Chondrocyte (in vitro differentiated cells): ENCODE measurements at regions not wholly inside any gene's neighbourhood (a gene's known extent, or its start where the extent isn't known, plus 50 kb on each side); places are given as distances from the start of the nearest gene placed in this dataset.
"Not testable (repeated sequence)": the region's sequence is repeated elsewhere in the genome, so short reads cannot be mapped to it uniquely, and the experiment has no call there.

Experiments
- DNase-seq: peaks from one replicate; pipeline ENCODE4 v3.0.0; 2021; ENCODE audit warnings: mixed read lengths, low spot score
- H3K27ac Mint-ChIP-seq: one replicate; pipeline ENCODE4 v1.8.0; 2021; ENCODE audit warnings: mild to moderate bottlenecking, moderate library complexity, mixed read lengths; ENCODE audit not compliant: unreplicated experiment
- H3K27me3 Mint-ChIP-seq: 2 replicates; pipeline ENCODE4 v1.8.0; 2021; ENCODE audit warnings: low read depth, mixed read lengths
- H3K36me3 Mint-ChIP-seq: 2 replicates; pipeline ENCODE4 v1.8.0; 2021; ENCODE audit warnings: low read depth, mixed read lengths
- H3K4me1 Mint-ChIP-seq: 2 replicates; pipeline ENCODE4 v1.8.0; 2021; ENCODE audit warnings: low read depth, mild to moderate bottlenecking, mixed read lengths
- H3K4me3 Mint-ChIP-seq: one replicate; pipeline ENCODE4 v1.8.0; 2021; ENCODE audit warnings: mild to moderate bottlenecking, moderate library complexity, mixed read lengths; ENCODE audit not compliant: unreplicated experiment
- H3K9me3 Mint-ChIP-seq: 2 replicates; pipeline ENCODE4 v1.8.0; 2021; ENCODE audit warnings: low read depth, mixed read lengths
- TF ChIP-seq, protein P1 (sequence below): fragments of 200-600 bp; sonication (generic); IDR thresholded peaks from 2 replicates; pipeline ENCODE4 v1.5.0; 2021; ENCODE audit warnings: antibody characterized with exemption, mild to moderate bottlenecking, moderate library complexity

DNA sequence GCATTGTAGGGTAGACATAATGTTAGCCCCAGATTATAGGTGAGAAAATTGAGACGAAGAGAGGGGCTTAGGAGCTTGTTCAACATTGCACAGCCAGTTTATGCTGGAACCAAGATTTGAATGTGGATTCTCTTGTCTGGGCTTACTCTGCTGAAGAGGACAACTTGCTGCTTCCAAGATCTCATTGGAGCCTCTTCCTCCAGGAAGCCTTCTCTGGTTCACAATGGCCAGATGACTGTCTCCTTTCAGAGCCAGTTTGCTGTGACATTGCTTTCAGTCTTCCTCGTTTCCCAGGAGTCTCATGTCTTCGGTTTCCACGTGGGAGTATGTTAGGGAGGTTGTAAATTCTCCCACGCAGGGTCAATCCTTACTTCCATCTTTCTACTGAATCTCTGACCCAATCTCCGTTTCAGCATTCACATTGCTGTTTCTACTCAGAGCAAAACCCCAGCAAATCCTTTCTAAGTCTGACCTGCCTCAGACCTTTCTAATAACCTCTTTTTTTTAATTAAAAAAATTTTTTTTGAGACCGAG is 62.2 kb upstream of the LHX5 start:
- Mint-ChIP-seq H3K4me1 (no peaks in the 10 kb centered on the region), H3K27me3 (peaks cover 19% of the 10 kb centered on the region), H3K9me3 (peaks cover 15% of the 10 kb centered on the region), H3K4me3 (no peak overlapping the region), H3K36me3 (no peaks in the 10 kb centered on the region), H3K27ac (no peak overlapping the region)
- no peak for DNase-seq
- TF ChIP-seq, protein P1, sequence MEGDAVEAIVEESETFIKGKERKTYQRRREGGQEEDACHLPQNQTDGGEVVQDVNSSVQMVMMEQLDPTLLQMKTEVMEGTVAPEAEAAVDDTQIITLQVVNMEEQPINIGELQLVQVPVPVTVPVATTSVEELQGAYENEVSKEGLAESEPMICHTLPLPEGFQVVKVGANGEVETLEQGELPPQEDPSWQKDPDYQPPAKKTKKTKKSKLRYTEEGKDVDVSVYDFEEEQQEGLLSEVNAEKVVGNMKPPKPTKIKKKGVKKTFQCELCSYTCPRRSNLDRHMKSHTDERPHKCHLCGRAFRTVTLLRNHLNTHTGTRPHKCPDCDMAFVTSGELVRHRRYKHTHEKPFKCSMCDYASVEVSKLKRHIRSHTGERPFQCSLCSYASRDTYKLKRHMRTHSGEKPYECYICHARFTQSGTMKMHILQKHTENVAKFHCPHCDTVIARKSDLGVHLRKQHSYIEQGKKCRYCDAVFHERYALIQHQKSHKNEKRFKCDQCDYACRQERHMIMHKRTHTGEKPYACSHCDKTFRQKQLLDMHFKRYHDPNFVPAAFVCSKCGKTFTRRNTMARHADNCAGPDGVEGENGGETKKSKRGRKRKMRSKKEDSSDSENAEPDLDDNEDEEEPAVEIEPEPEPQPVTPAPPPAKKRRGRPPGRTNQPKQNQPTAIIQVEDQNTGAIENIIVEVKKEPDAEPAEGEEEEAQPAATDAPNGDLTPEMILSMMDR, result no peak

DNA sequence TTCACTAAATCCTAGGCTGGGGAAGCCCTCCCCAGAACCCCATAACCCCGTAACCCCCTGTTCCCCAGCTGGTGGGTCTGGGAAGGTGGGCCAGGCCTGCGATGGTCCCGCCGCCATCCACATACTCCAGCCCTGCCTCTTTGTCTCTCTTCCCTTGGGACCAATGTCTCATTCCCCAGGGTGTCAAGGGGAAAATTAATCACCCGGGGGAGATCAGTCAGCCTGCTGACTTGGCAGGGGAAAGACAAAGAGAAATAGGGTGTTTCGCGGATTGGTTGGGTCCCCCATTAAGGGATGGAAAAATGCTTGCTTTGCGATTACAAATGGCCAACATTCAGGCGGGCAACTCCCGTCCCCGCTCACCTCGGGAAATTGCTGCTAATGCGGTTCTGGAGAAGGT is 60.6 kb upstream of the LHX5 start:
- Mint-ChIP-seq H3K4me3 (no peak overlapping the region), H3K27me3 (peaks cover 21% of the 10 kb centered on the region), H3K4me1 (no peaks in the 10 kb centered on the region), H3K27ac (no peak overlapping the region), H3K36me3 (no peaks in the 10 kb centered on the region), H3K9me3 (peaks cover 5% of the 10 kb centered on the region)
- TF ChIP-seq, protein P1, result no peak
- DNase-seq, result no peak

DNA sequence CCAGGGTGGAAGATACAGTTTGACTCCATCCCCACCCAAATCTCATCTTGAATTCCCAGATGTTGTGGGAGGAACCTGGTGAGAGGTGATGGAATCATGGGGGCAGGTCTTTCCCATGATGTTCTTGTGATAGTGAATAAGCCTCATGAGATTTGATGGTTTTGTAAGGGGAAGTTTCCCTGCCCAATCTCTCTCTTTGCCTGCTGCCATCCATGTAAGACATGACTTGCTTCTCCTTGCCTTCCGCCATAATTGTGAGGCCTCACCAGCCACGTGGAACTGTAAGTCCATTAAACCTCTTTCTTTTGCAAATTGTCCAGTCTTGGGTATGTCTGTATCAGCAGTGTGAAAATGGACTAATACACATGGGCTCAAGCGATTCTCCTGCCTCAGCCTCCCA is 59.4 kb upstream of the LHX5 start:
- not testable (repeated sequence) for H3K9me3 Mint-ChIP-seq, H3K27ac Mint-ChIP-seq, H3K4me3 Mint-ChIP-seq, H3K36me3 Mint-ChIP-seq, DNase-seq, H3K4me1 Mint-ChIP-seq
- H3K27me3 Mint-ChIP-seq, result peaks cover 29% of the 10 kb centered on the region

DNA sequence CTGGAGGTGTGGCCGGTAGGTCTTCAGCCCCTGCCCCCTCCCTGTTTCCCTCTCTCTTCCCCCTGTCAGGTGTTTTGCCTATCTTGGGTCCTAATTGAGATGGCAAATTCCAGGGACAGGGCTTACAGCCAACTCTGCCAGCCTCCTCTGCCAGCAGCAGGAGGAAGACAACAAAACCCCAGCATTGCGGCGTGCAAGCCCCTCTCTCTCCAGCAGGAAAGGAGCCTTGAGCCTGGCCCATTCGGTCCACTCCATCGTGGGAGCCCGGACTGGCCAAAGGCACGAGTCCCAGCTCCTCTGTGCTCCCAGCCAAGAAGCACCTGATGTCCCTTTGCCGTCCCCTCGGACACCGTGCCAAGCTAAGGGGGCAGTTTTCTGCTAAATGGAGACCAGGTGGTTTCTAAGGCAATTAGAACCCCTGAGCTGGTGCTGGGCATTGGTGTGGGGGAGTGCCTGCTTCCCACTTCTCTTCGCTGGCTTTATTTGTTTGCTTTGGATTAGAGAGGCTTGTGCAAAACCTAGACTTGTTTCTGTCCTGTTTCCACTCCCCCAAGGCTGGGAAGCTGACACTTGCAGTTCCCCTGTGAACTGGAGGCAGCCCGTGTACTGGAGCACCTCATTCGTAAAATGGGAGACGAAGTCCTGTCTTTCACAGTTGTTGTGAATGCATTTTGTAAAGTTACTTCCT is 57.1 kb upstream of the LHX5 start:
- no peak overlapping the region for H3K4me3 Mint-ChIP-seq
- peaks cover 36% of the 10 kb centered on the region for H3K27me3 Mint-ChIP-seq
- no peaks in the 10 kb centered on the region for H3K36me3 Mint-ChIP-seq
- no peaks in the 10 kb centered on the region for H3K9me3 Mint-ChIP-seq
- no peak overlapping the region for H3K27ac Mint-ChIP-seq
- no peaks in the 10 kb centered on the region for H3K4me1 Mint-ChIP-seq
- no peak for DNase-seq
- TF ChIP-seq, protein P1, result no peak

DNA sequence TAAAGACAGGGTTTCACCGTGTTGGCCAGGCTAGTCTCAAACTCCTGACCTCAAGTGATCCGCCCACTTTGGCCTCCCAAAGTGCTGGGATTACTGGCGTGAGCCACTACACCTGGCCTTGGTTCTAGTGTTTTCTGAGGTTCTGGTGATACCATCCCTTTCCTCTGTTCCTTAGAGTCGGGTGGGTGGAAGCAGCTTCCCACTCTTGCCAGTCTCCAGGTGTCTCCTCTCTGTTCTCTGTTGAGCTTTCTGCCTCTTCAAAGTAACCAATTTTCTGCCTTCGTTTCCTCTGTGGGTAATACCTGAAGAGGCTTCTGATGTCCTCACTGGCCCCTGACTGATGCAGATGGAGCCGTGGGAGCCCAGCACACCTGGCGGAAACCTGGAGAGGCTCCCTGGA is 53.4 kb upstream of the LHX5 start:
- Mint-ChIP-seq H3K9me3 (no peaks in the 10 kb centered on the region), H3K4me3 (no peak overlapping the region), H3K36me3 (no peaks in the 10 kb centered on the region), H3K27ac (no peak overlapping the region), H3K27me3 (peaks cover 47% of the 10 kb centered on the region), H3K4me1 (no peaks in the 10 kb centered on the region)
- DNase-seq, result no peak
- TF ChIP-seq, protein P1, result no peak

DNA sequence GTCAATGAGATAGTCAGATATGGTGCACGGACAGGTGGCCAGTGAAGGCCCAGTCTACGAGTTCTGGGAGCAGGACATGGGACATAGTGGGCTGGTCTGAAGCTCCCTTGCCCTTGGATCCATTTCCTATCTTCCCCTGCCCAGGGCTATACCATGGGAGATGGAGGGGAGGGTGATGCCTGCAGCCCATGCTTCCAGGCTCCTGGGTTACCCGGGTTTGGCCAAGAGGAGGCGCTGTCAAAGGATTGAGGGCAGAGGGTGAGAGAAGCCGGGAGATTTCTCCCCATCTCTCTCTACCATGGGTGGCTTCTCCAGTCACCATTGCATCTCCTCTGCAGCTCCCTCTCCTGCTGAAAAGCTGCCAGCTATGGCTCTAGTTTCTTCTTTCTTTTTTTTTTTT is 52.8 kb upstream of the LHX5 start:
- no peaks in the 10 kb centered on the region for H3K9me3 Mint-ChIP-seq
- no peaks in the 10 kb centered on the region for H3K4me1 Mint-ChIP-seq
- no peak overlapping the region for H3K4me3 Mint-ChIP-seq
- no peak overlapping the region for H3K27ac Mint-ChIP-seq
- DNase-seq, result no peak
- H3K27me3 Mint-ChIP-seq, result peaks cover 47% of the 10 kb centered on the region
- H3K36me3 Mint-ChIP-seq, result no peaks in the 10 kb centered on the region
- TF ChIP-seq, protein P1, result no peak
